Keratinocyte (primary cell): ENCODE measurements at regions not wholly inside any gene's neighbourhood (a gene's known extent, or its start where the extent isn't known, plus 50 kb on each side); places are given as distances from the start of the nearest gene placed in this dataset.
"Not testable (repeated sequence)": the region's sequence is repeated elsewhere in the genome, so short reads cannot be mapped to it uniquely, and the experiment has no call there.

Experiments
- DNase-seq: peaks from one replicate; pipeline ENCODE4 v3.0.0-alpha.2; 2011; ENCODE audit warnings: low read depth, missing footprints, low spot score
- FAIRE-seq: peaks from 2 replicates; lab custom pipeline; 2011; peaks lifted over from hg19 to GRCh38; lab: Jason Lieb, UNC
- H2AFZ ChIP-seq: 2 replicates; pipeline ENCODE4 v1.6.0; 2012; ENCODE audit warnings: low read length, control low read depth, inconsistent platforms; ENCODE audit not compliant: control insufficient read depth
- H3K27ac ChIP-seq: 2 replicates; pipeline ENCODE4 v1.5.1; 2011; ENCODE audit warnings: low read length; ENCODE audit not compliant: control insufficient read depth, insufficient read depth
- H3K27me3 ChIP-seq: 3 replicates; pipeline ENCODE4 v1.6.0; 2011; ENCODE audit warnings: low read length; ENCODE audit not compliant: control insufficient read depth, insufficient read depth; ENCODE audit errors: extremely low read depth
- H3K36me3 ChIP-seq, 2 experiments: 2 replicates in 1 of 2; 3 replicates in 1 of 2; pipeline ENCODE4 v1.5.1; 2011; ENCODE audit warnings: low read length in 2 of 2, mild to moderate bottlenecking in 1 of 2; ENCODE audit not compliant: control insufficient read depth in 2 of 2, insufficient read depth in 2 of 2; ENCODE audit errors: extremely low read depth in 1 of 2
- H3K4me1 ChIP-seq: 3 replicates; pipeline ENCODE4 v1.5.1; 2011; ENCODE audit warnings: low read length; ENCODE audit not compliant: control insufficient read depth, insufficient read depth; ENCODE audit errors: extremely low read depth
- H3K4me2 ChIP-seq: 3 replicates; pipeline ENCODE4 v1.6.0; 2011; ENCODE audit warnings: low read depth, low read length; ENCODE audit not compliant: control insufficient read depth, insufficient read depth; ENCODE audit errors: extremely low read depth
- H3K4me3 ChIP-seq, 3 experiments: fragments of 200-600 bp in 1 of 3; sonication (generic) in 1 of 3; 2 replicates in 2 of 3; 3 replicates in 1 of 3; pipeline ENCODE4 v1.5.1; 2011 to 2016; ENCODE audit warnings: low read length in 3 of 3, mild to moderate bottlenecking in 3 of 3, control low read depth in 2 of 3, inconsistent platforms in 1 of 3, low read depth in 1 of 3, mixed read lengths in 1 of 3, mixed run types in 1 of 3, moderate library complexity in 1 of 3; ENCODE audit not compliant: control insufficient read depth in 2 of 3, insufficient read depth in 2 of 3; ENCODE audit errors: extremely low read depth in 1 of 3
- H3K79me2 ChIP-seq: 2 replicates; pipeline ENCODE4 v1.6.0; 2012; ENCODE audit warnings: low read length; ENCODE audit not compliant: control insufficient read depth, insufficient read depth
- H3K9ac ChIP-seq: 3 replicates; pipeline ENCODE4 v1.6.0; 2011; ENCODE audit warnings: low read length; ENCODE audit not compliant: control insufficient read depth, insufficient read depth; ENCODE audit errors: extremely low read depth
- H3K9me1 ChIP-seq: 3 replicates; pipeline ENCODE4 v1.6.0; 2011; ENCODE audit warnings: low read length; ENCODE audit not compliant: control insufficient read depth, insufficient read depth; ENCODE audit errors: extremely low read depth
- H3K9me3 ChIP-seq: 2 replicates; pipeline ENCODE4 v1.5.1; 2012; ENCODE audit warnings: low read depth, low read length; ENCODE audit not compliant: control insufficient read depth
- H4K20me1 ChIP-seq: 3 replicates; pipeline ENCODE4 v1.6.0; 2011; ENCODE audit warnings: low read length; ENCODE audit not compliant: control insufficient read depth, insufficient read depth; ENCODE audit errors: extremely low read depth
- EZH2 ChIP-seq: IDR thresholded peaks from one replicate; pipeline ENCODE4 v1.6.1; 2012; ENCODE audit warnings: inconsistent platforms, mild to moderate bottlenecking, low read length, moderate library complexity
- dilution Hi-C: fragments of 300-500 bp; cut with MboI; formaldehyde crosslinking; loops from one replicate; pipeline ENCODE4 v1.7.0; 2020; ENCODE audit warnings: low sequenced_read_pairs; ENCODE audit not compliant: extremely low pct_ligation_motif_present
- TF ChIP-seq, protein P1 (sequence below), 3 experiments: IDR thresholded peaks in 1 of 3; conservative IDR thresholded peaks in 1 of 3; optimal IDR thresholded peaks in 1 of 3; 2 replicates in 2 of 3; 3 replicates in 1 of 3; pipeline versions ENCODE3 to v1.5.1; 2011; ENCODE audit warnings: low read length in 3 of 3, mild to moderate bottlenecking in 3 of 3, moderate library complexity in 2 of 3, control low read depth in 1 of 3, inconsistent platforms in 1 of 3; ENCODE audit not compliant: insufficient read depth in 2 of 3; ENCODE audit errors: extremely low read depth in 1 of 3

DNA sequence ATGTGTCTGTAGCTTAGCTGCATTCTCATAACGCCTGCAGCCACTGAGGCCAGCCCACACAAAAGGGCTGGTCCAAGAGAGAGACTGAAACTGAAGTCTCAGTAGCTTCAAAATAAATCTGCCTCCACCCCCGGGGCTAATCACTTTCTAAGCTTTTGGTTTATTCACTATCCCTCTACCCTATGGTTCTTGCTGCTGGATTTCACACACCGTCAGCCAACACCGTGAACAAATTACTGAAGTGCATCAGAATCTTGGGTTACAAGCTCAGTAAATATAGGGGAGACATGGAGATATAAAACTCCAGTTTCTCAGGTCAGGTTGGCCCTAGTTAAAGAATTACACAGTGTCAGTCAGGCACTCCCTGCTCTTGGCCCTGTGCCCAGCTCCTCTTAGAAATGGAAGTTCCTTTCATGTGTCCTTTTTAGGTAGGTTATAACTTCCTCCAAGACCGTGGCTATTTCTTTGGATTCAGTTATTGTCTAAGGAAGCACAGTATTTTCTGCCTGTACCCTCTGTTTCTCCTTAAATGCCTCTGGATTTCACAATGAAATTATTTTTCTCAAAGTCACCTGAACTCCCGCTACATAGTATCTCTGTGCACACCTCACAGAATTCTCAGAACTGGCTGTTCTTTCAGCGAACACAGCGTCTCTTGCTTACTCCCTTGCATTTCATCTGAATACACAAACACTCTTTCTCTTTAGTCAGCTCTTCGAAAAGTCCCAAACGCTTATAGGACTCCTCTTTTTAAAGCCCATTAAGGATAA, 112.5 kb downstream of the FAM174A start:
- dilution Hi-C loops = no loop called here
- FAIRE-seq (peak; percentile 61), DNase-seq (no peak)
- Histone ChIP-seq H3K9me1 (no peaks in the 10 kb centered on the region), H3K79me2 (no peaks in the 10 kb centered on the region), H3K4me3 (peak overlapping the region in 2 of 3 experiments; percentile 14 to 52), H3K9me3 (no peaks in the 10 kb centered on the region), H3K27me3 (no peaks in the 10 kb centered on the region), H3K27ac (no peak overlapping the region), H3K4me2 (peak overlapping the region; percentile 86), H3K36me3 (no peaks in the 10 kb centered on the region), H3K4me1 (peaks cover 4% of the 10 kb centered on the region), H3K9ac (no peak overlapping the region), H4K20me1 (no peaks in the 10 kb centered on the region), H2AFZ (peak overlapping the region; percentile 87)
- TF ChIP-seq, protein P1, sequence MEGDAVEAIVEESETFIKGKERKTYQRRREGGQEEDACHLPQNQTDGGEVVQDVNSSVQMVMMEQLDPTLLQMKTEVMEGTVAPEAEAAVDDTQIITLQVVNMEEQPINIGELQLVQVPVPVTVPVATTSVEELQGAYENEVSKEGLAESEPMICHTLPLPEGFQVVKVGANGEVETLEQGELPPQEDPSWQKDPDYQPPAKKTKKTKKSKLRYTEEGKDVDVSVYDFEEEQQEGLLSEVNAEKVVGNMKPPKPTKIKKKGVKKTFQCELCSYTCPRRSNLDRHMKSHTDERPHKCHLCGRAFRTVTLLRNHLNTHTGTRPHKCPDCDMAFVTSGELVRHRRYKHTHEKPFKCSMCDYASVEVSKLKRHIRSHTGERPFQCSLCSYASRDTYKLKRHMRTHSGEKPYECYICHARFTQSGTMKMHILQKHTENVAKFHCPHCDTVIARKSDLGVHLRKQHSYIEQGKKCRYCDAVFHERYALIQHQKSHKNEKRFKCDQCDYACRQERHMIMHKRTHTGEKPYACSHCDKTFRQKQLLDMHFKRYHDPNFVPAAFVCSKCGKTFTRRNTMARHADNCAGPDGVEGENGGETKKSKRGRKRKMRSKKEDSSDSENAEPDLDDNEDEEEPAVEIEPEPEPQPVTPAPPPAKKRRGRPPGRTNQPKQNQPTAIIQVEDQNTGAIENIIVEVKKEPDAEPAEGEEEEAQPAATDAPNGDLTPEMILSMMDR (optimal IDR thresholded peaks at IDR 0.05 in 1 of 3, IDR thresholded peaks at IDR 0.05 in 1 of 3, conservative IDR thresholded peaks at IDR 0.05 in 1 of 3; ENCODE audit: extremely low read depth in 1 of 3, insufficient read depth in 2 of 3, low read length in 3 of 3) = no peak
- TF ChIP-seq EZH2 = no peak

DNA sequence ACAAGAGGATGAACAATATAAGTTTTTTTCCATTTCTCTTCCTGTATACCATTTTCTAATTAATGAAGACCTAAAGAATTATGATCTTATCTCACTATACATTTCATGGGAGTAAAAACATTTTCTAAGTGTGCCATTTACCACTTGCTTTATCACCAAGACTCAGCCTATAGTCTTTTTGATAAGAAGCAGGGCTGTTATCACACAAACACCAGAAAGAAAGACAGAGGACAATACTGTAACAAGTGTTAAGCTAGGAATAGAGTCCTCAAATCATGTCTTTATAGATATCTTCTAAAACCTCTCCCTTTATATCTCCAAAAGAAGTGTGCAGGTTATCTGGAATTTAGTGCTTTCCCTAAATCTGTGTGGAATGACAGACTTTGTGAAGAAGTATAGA, 119.7 kb downstream of the FAM174A start:
- Histone ChIP-seq H3K4me3 (no peak overlapping the region), H3K4me2 (no peak overlapping the region), H3K27me3 (no peaks in the 10 kb centered on the region), H3K27ac (no peak overlapping the region), H3K9me3 (no peaks in the 10 kb centered on the region), H3K9me1 (no peaks in the 10 kb centered on the region), H3K79me2 (no peaks in the 10 kb centered on the region), H2AFZ (no peak overlapping the region), H3K9ac (no peak overlapping the region), H4K20me1 (no peaks in the 10 kb centered on the region), H3K36me3 (no peaks in the 10 kb centered on the region), H3K4me1 (no peaks in the 10 kb centered on the region)
- dilution Hi-C loops = no loop called here
- TF ChIP-seq EZH2 = no peak
- TF ChIP-seq, protein P1 (optimal IDR thresholded peaks at IDR 0.05 in 1 of 3, IDR thresholded peaks at IDR 0.05 in 1 of 3, conservative IDR thresholded peaks at IDR 0.05 in 1 of 3; ENCODE audit: extremely low read depth in 1 of 3, insufficient read depth in 2 of 3, low read length in 3 of 3) = no peak
- FAIRE-seq (no peak), DNase-seq (no peak)

DNA sequence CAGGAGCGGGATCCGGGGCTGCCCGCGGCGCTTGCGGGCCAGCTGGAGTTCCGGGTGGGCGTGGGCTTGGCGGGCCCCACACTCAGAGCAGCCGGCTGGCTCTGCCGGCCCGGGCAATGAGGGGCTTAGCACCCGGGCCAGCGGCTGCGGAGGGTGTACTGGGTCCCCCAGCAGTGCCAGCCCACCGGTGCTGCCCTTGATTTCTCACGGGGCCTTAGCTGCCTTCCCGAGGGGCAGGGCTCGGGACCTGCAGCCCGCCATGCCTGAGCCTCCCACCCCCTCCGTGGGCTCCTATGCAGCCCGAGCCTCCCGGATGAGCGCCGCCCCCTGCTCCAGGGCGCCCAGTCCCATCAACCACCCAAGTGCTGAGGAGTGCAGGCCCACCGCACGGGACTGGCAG, 121.6 kb downstream of the FAM174A start:
- H3K79me2 ChIP-seq, H2AFZ ChIP-seq, H3K4me1 ChIP-seq, H3K9me1 ChIP-seq, H3K9me3 ChIP-seq, H4K20me1 ChIP-seq, H3K27ac ChIP-seq, H3K27me3 ChIP-seq, H3K9ac ChIP-seq, H3K36me3 ChIP-seq, H3K4me2 ChIP-seq, H3K4me3 ChIP-seq, DNase-seq, FAIRE-seq, dilution Hi-C loops: not testable (repeated sequence)
